Smooth muscle cell (in vitro differentiated cells): ENCODE measurements at regions not wholly inside any gene's neighbourhood (a gene's known extent, or its start where the extent isn't known, plus 50 kb on each side); places are given as distances from the start of the nearest gene placed in this dataset.

Source experiments
- DNase-seq: peaks from one replicate; lab custom pipeline; 2025; ENCODE audit not compliant: unreplicated experiment; lab: John Stamatoyannopoulos, UW
- H2AFZ ChIP-seq: fragments of 200-600 bp; sonication (generic); 2 replicates; pipeline ENCODE4 v1.6.0; 2016; ENCODE audit warnings: antibody characterized with exemption, low read depth, mild to moderate bottlenecking
- H3F3A ChIP-seq: fragments of 200-600 bp; sonication (generic); 2 replicates; pipeline ENCODE4 v1.6.0; 2017; ENCODE audit warnings: antibody characterized with exemption, low read depth
- H3K27ac ChIP-seq: fragments of 200-600 bp; sonication (generic); 2 replicates; pipeline ENCODE4 v1.5.1; 2016; ENCODE audit warnings: low read depth, mild to moderate bottlenecking
- H3K27me3 ChIP-seq: fragments of 200-600 bp; sonication (generic); 2 replicates; pipeline ENCODE4 v1.6.1; 2016; ENCODE audit warnings: low read depth, mild to moderate bottlenecking
- H3K36me3 ChIP-seq: fragments of 200-600 bp; sonication (generic); 2 replicates; pipeline ENCODE4 v1.5.1; 2016; ENCODE audit warnings: low read depth
- H3K4me1 ChIP-seq: fragments of 200-600 bp; sonication (generic); 2 replicates; pipeline ENCODE4 v1.5.1; 2016; ENCODE audit warnings: low read depth
- H3K4me2 ChIP-seq: fragments of 200-600 bp; sonication (generic); 2 replicates; pipeline ENCODE4 v1.6.0; 2016; ENCODE audit warnings: mild to moderate bottlenecking
- H3K4me3 ChIP-seq: fragments of 200-600 bp; sonication (generic); 2 replicates; pipeline ENCODE4 v1.5.1; 2016; ENCODE audit warnings: mild to moderate bottlenecking
- H3K79me2 ChIP-seq: fragments of 200-600 bp; sonication (generic); 2 replicates; pipeline ENCODE4 v1.6.0; 2016; ENCODE audit warnings: low read depth, mild to moderate bottlenecking
- H3K9ac ChIP-seq: fragments of 200-600 bp; sonication (generic); 2 replicates; pipeline ENCODE4 v1.6.0; 2016; ENCODE audit warnings: low read depth
- H3K9me3 ChIP-seq: fragments of 200-600 bp; sonication (generic); replicated peaks from 2 replicates; pipeline ENCODE4 v1.5.1; 2016; ENCODE audit warnings: low read depth
- H4K20me1 ChIP-seq: fragments of 200-600 bp; sonication (generic); 2 replicates; pipeline ENCODE4 v1.6.0; 2016; ENCODE audit warnings: low read depth
- WGBS: methylation state at CpG from one replicate; pipeline ENCODE4 v1.1.7; 2016; ENCODE audit warnings: low lambda C conversion rate; 5-methylcytosine and 5-hydroxymethylcytosine counted together
- TF ChIP-seq, protein P1 (sequence below): fragments of 200-600 bp; sonication (generic); IDR thresholded peaks from 2 replicates; pipeline ENCODE4 v1.5.1; 2017; ENCODE audit warnings: borderline replicate concordance, mild to moderate bottlenecking, antibody characterized with exemption; ENCODE audit not compliant: insufficient read depth, poor library complexity, severe bottlenecking

DNA sequence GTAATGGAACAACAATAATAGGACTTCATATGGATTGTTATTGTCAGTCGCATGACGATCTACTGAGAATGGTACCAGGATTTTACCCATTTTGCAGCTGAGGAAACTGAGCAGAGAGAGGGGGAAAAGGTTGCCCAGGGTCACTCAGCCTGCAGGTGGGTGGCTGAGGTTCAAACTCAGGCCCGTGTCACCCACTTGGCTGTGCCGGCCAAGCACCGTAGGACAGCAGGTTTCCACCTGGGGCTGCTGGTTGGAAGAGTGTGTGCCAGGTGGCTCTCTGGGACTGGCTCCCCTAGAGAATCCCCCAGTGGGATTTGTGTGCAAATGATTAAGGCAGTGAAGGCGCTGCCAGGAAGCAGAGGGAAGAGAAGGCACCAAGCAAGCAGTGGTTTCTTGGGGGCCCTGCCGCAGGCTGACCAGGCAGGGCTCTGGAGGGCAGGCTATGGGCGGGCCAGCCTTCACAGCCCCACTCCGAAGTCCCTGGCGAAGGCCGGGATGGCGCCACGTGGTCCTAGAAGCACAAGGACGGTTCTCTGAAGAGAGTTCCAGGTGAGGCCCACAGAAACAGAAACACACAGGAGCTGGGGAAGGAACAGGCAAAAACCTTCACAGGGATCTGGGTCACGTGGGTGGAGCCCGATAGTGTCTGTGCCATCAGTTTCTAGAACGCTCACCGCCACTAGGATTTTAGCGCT is 163.5 kb downstream of the IRF8 start:
- H3K27me3 ChIP-seq, result no peaks in the 10 kb centered on the region
- H3K79me2 ChIP-seq, result no peaks in the 10 kb centered on the region
- no peak overlapping the region for H2AFZ ChIP-seq
- H3K9ac ChIP-seq, result no peak overlapping the region
- H3K9me3 ChIP-seq, result no peaks in the 10 kb centered on the region
- no peak overlapping the region for H3K27ac ChIP-seq
- no peaks in the 10 kb centered on the region for H3K36me3 ChIP-seq
- no peaks in the 10 kb centered on the region for H3K4me1 ChIP-seq
- no peaks in the 10 kb centered on the region for H4K20me1 ChIP-seq
- TF ChIP-seq, protein P1, sequence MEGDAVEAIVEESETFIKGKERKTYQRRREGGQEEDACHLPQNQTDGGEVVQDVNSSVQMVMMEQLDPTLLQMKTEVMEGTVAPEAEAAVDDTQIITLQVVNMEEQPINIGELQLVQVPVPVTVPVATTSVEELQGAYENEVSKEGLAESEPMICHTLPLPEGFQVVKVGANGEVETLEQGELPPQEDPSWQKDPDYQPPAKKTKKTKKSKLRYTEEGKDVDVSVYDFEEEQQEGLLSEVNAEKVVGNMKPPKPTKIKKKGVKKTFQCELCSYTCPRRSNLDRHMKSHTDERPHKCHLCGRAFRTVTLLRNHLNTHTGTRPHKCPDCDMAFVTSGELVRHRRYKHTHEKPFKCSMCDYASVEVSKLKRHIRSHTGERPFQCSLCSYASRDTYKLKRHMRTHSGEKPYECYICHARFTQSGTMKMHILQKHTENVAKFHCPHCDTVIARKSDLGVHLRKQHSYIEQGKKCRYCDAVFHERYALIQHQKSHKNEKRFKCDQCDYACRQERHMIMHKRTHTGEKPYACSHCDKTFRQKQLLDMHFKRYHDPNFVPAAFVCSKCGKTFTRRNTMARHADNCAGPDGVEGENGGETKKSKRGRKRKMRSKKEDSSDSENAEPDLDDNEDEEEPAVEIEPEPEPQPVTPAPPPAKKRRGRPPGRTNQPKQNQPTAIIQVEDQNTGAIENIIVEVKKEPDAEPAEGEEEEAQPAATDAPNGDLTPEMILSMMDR, result no peak
- no peak for DNase-seq
- H3K4me3 ChIP-seq, result no peak overlapping the region
- no peaks in the 10 kb centered on the region for H3F3A ChIP-seq
- no peak overlapping the region for H3K4me2 ChIP-seq
- 88% methylated on average over 19 of the region's 19 CpGs for WGBS

DNA sequence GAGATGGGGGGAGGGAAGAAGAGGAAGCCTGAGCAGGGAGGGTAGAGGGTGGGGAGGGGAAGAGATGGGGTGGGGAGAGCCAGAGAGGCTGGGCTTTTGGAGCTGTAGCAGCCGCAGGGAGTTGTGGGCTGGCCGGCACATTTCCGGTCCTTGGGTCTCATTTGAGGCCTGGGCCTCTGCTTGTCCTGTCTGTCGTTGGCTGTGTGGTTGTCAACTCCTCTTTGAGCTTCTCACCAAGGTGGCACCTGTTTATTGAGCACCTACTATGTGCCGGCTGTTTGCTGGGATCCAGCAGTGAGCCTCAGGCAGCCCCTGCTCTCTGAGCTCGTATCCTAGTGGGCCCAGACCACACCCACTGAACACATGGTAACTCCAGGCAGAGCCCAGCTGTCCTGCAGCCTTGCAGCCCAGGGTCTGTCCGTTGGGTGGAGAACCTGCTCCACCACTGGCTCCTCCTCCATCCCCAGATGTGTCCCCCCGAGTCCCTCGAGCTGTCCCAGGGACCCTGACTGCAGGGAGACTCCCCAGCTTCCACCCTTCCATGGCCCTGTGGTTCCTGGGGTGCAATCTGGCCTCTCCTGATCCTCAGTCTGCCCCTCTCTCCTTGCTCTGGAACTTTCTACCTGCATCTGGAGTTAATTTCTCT is 164.9 kb downstream of the IRF8 start:
- Histone ChIP-seq H4K20me1 (no peaks in the 10 kb centered on the region), H2AFZ (no peak overlapping the region), H3K27ac (no peak overlapping the region), H3K36me3 (no peaks in the 10 kb centered on the region), H3K79me2 (no peaks in the 10 kb centered on the region), H3K27me3 (no peaks in the 10 kb centered on the region), H3F3A (no peaks in the 10 kb centered on the region), H3K9ac (no peak overlapping the region), H3K9me3 (no peaks in the 10 kb centered on the region), H3K4me2 (no peak overlapping the region), H3K4me3 (no peak overlapping the region), H3K4me1 (no peaks in the 10 kb centered on the region)
- TF ChIP-seq, protein P1, result no peak
- no peak for DNase-seq
- 68% methylated on average over 8 of the region's 9 CpGs for WGBS

DNA sequence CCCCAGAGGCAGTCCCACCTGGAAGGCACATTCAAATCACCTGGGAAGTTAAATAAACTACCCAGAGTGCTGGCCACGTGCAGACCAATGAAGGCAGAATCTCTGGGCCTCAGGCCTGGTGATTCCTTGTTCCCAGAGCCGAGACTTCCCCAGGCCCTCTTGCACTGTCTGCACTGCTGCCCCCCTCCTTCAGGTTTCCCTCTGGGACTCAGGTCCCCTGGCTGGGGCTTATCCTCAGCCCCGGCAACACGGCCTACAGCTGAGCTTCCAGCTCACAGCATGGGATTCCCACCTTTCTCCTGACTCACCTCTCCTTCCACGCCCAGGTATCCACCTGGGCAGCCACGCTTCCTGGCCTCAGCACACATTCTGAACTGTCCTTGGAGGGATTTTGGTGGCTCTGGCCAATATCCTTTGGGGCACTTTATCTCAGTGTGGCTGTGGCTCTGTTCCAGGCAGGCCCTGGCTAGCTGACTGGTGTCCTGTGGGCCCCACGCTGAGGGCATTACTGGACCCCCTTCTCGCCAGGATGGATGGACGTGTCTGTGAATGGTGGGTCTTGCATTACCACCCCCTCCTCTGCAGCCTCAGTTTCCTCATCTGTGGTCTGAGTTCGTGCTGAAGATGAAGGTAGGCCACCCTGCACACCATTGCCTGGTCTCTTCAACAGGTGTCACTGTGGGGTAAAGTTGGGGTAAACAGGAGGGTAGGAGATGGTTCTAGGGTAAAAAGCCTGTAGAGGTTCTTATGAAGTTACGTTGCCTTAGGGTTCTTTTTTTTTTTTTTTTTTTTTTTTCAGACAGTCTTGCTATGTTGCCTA is 165.7 kb downstream of the IRF8 start:
- Histone ChIP-seq H3K9ac (no peak overlapping the region), H3F3A (no peaks in the 10 kb centered on the region), H3K36me3 (no peaks in the 10 kb centered on the region), H3K4me1 (no peaks in the 10 kb centered on the region), H3K79me2 (no peaks in the 10 kb centered on the region), H3K4me3 (no peak overlapping the region), H3K27ac (no peak overlapping the region), H3K4me2 (no peak overlapping the region), H2AFZ (no peak overlapping the region), H3K9me3 (no peaks in the 10 kb centered on the region), H3K27me3 (no peaks in the 10 kb centered on the region), H4K20me1 (no peaks in the 10 kb centered on the region)
- TF ChIP-seq, protein P1, result no peak
- no peak for DNase-seq
- WGBS, result 95% methylated on average over 11 of the region's 11 CpGs
